Muscle layer of colon (tissue), 2 donors: ENCODE measurements at regions not wholly inside any gene's neighbourhood (a gene's known extent, or its start where the extent isn't known, plus 50 kb on each side); places are given as distances from the start of the nearest gene placed in this dataset.

Source experiments
- H3K27ac ChIP-seq: one replicate; pipeline ENCODE4 v1.7.0; 2013; ENCODE audit warnings: low read depth, mild to moderate bottlenecking, low read length, moderate library complexity
- H3K27me3 ChIP-seq, 2 donors: one replicate each; pipeline ENCODE4 v1.7.0; 2013; ENCODE audit warnings: low read length in 2 of 2, mild to moderate bottlenecking in 2 of 2; ENCODE audit not compliant: insufficient read depth in 2 of 2, control insufficient read depth in 1 of 2
- H3K36me3 ChIP-seq: one replicate; pipeline ENCODE4 v1.7.0; 2013; ENCODE audit warnings: mild to moderate bottlenecking, low read length; ENCODE audit not compliant: insufficient read depth
- H3K4me1 ChIP-seq: one replicate; pipeline ENCODE4 v1.7.0; 2013; ENCODE audit warnings: mild to moderate bottlenecking, low read length; ENCODE audit not compliant: insufficient read depth
- H3K4me3 ChIP-seq, 2 donors: one replicate each; pipeline ENCODE4 v1.7.0; 2013; ENCODE audit warnings: low read length in 2 of 2, low read depth in 1 of 2, mild to moderate bottlenecking in 1 of 2, moderate library complexity in 1 of 2
- H3K9ac ChIP-seq: one replicate; pipeline ENCODE4 v1.7.0; 2013; ENCODE audit warnings: low read length
- H3K9me3 ChIP-seq: one replicate; pipeline ENCODE4 v1.7.0; 2013; ENCODE audit warnings: mild to moderate bottlenecking, low read length
- donor health status: abdominal sarcoma.
- donor health status: Adenocarcinoma of cecum.

DNA sequence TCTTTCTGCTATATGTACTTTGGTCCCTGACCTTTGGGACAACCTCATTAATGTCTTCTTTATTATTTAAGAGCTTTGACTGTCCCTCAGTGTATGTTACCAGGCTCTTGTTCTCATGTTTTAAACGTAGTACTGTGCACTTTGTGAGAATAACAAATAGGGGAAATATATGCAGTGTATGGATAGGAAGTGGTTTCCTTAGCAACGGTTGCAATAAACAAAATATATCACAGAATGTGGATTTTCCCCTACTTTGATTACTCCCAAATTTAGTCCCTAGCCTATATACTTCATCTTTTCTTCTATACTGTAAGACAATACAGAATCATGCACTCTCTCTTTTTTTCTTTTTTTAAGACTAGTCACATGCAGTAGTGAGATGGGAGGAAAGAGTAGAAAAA is 123.8 kb upstream of the AKIRIN2 start:
- Histone ChIP-seq H3K27ac (no peak overlapping the region), H3K27me3 (no peaks in the 10 kb centered on the region), H3K4me3 (no peak overlapping the region), H3K36me3 (no peaks in the 10 kb centered on the region), H3K9me3 (no peaks in the 10 kb centered on the region), H3K4me1 (peaks cover 5% of the 10 kb centered on the region), H3K9ac (no peak overlapping the region)

DNA sequence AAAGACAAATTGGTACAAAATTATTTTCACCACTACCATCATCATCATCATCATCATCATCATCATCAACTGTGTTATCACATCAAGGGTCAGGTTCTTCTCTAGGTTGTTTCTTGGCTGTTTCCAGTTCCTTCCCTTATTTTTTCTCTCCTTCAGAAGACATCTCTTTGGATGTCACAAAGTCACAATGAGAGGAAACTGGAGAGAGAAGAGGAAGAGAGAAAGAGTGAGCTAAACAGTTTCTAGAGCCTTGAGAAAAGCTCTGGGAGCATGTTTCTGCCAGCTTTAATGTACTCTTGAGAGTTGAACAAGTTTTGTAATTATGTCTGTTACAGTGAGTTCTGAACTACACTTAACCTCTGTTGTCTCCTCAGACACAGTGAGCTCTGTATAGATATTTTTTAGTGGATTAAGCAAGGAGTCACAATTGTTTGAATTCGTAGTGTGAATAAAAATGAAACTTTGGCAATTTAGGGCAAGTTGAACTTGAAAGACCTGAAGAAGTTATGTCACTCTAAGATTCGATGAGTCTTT is 123.0 kb upstream of the AKIRIN2 start:
- Histone ChIP-seq H3K4me3 (no peak overlapping the region), H3K9me3 (no peaks in the 10 kb centered on the region), H3K27me3 (no peaks in the 10 kb centered on the region), H3K9ac (no peak overlapping the region), H3K36me3 (no peaks in the 10 kb centered on the region), H3K27ac (no peak overlapping the region), H3K4me1 (peaks cover 5% of the 10 kb centered on the region)

DNA sequence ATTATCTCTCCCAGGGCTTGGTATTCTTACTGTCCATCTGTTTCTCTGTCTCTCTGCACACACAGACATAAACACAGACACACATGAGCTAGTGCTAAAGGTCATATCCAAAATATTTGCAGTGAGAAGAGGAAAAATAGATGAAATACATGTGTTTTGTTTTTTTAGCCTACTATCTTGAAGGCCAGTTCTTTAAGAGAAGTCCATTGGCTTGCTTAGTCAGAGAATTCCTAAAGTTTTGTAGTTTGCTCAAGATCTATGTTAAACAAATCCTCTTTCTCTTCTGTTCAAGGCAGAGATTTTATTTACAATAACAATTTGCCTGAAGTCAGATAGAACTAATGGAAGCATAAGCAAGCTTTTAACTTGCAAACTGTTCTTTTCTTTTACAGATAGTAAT is 120.0 kb upstream of the AKIRIN2 start:
- no peak overlapping the region for H3K27ac ChIP-seq
- no peaks in the 10 kb centered on the region for H3K27me3 ChIP-seq
- H3K4me1 ChIP-seq: peaks cover 5% of the 10 kb centered on the region
- H3K9ac ChIP-seq: no peak overlapping the region
- H3K4me3 ChIP-seq: no peak overlapping the region
- H3K36me3 ChIP-seq: no peaks in the 10 kb centered on the region
- H3K9me3 ChIP-seq: no peaks in the 10 kb centered on the region

DNA sequence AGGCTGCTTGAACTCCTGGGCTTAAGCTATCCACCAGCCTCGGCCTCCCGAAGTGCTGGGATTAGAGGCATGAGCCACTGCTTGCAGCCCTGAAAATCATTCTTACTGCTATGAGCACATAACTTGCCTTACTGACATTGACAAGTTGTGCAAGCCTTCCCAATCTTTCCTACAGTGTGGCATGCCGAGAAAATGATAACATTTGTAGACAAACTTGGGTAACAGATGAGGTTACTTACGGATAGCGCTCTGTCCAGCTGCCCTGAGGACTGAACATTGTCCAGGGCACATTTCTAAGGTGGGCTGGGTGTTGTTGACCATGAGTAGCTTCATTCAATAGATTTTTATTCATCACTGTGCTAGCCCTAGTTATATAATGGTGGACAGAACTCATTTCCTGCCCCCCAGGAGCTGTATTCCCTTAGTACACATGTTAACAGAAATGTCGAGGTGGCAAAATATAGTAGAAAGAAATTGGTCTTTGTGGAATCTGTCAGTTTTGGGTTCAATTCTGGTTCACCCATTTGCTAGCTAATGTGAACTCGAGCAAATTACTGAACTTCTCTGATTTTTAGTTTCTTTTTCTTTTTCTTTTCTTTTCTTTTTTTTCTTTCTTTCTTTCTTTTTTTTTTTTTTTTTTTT is 118.4 kb upstream of the AKIRIN2 start:
- no peaks in the 10 kb centered on the region for H3K36me3 ChIP-seq
- H3K4me1 ChIP-seq: no peaks in the 10 kb centered on the region
- H3K4me3 ChIP-seq: no peak overlapping the region

GRCh38 chr6:87817183-87817582 is 115.2 kb upstream of the AKIRIN2 start:
- no peaks in the 10 kb centered on the region for H3K36me3 ChIP-seq
- no peak overlapping the region for H3K4me3 ChIP-seq
- H3K27me3 ChIP-seq: no peaks in the 10 kb centered on the region
- no peak overlapping the region for H3K27ac ChIP-seq
- H3K9me3 ChIP-seq: no peaks in the 10 kb centered on the region
- no peaks in the 10 kb centered on the region for H3K4me1 ChIP-seq
- H3K9ac ChIP-seq: no peak overlapping the region

More for the DNA sequence above, 118.4 kb upstream of the AKIRIN2 start:
- Histone ChIP-seq H3K9ac (no peak overlapping the region), H3K27me3 (no peaks in the 10 kb centered on the region), H3K27ac (no peak overlapping the region), H3K9me3 (no peaks in the 10 kb centered on the region)

- H3K36me3 ChIP-seq: no peaks in the 10 kb centered on the region
- H3K4me1 ChIP-seq: no peaks in the 10 kb centered on the region
- no peaks in the 10 kb centered on the region for H3K9me3 ChIP-seq
- no peak overlapping the region for H3K27ac ChIP-seq
- H3K4me3 ChIP-seq: no peak overlapping the region
- no peaks in the 10 kb centered on the region for H3K27me3 ChIP-seq
- H3K9ac ChIP-seq: no peak overlapping the region
Measured at GRCh38 chr6:87815449-87815848, 113.4 kb upstream of the AKIRIN2 start.

DNA sequence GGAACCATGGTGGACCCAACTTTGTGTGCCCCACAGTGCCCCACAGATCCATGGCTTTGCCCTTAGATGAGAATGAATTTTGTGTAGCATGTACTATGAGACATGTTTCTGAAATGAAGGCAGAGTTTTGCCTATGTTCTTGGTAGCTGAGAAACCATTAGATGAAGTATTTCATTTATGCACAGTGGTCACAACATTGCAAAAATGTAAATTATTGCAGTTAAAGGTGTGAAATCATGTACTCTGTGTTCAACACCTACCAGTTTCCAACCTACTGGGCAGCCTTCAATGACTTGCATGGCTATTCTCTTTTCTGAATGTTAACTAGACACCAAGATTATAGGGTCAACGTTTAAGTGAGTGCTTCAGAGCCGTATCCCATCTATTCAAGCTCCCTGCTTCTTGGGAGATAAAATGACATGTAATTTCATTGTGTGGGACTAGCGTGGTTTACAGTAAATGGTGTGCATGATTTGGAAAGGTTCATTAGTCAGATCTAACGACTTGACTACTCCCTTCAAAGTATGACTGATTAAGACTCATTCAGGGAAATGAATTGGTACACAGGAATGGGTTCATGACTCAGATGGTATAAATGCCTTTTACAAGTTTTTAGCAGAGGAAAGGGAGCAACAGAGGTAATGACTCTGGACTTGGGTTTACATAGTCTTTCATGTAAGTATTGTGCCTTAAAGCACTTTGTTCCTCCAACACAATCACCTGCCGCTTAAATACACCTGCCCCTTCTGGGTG is 106.1 kb upstream of the AKIRIN2 start:
- no peaks in the 10 kb centered on the region for H3K9me3 ChIP-seq
- H3K27ac ChIP-seq: no peak overlapping the region
- no peaks in the 10 kb centered on the region for H3K4me1 ChIP-seq
- H3K4me3 ChIP-seq: no peak overlapping the region
- no peaks in the 10 kb centered on the region for H3K27me3 ChIP-seq
- H3K9ac ChIP-seq: no peak overlapping the region
- no peaks in the 10 kb centered on the region for H3K36me3 ChIP-seq

GRCh38 chr6:87807475-87807874 is 105.4 kb upstream of the AKIRIN2 start:
- Histone ChIP-seq H3K4me1 (no peaks in the 10 kb centered on the region), H3K9ac (no peak overlapping the region), H3K4me3 (no peak overlapping the region), H3K9me3 (no peaks in the 10 kb centered on the region), H3K27ac (no peak overlapping the region), H3K27me3 (no peaks in the 10 kb centered on the region), H3K36me3 (no peaks in the 10 kb centered on the region)

GRCh38 chr6:87806635-87807034 is 104.6 kb upstream of the AKIRIN2 start:
- no peak overlapping the region for H3K9ac ChIP-seq

GRCh38 chr6:87806099-87806498 is 104.1 kb upstream of the AKIRIN2 start:
- Histone ChIP-seq H3K27ac (no peak overlapping the region), H3K4me1 (no peaks in the 10 kb centered on the region), H3K36me3 (no peaks in the 10 kb centered on the region), H3K27me3 (no peaks in the 10 kb centered on the region), H3K9me3 (no peaks in the 10 kb centered on the region), H3K9ac (no peak overlapping the region), H3K4me3 (no peak overlapping the region)

More at GRCh38 chr6:87806635-87807034, 104.6 kb upstream of the AKIRIN2 start:
- no peaks in the 10 kb centered on the region for H3K36me3 ChIP-seq
- H3K4me1 ChIP-seq: no peaks in the 10 kb centered on the region
- H3K9me3 ChIP-seq: no peaks in the 10 kb centered on the region
- no peak overlapping the region for H3K27ac ChIP-seq
- no peak overlapping the region for H3K4me3 ChIP-seq
- no peaks in the 10 kb centered on the region for H3K27me3 ChIP-seq

DNA sequence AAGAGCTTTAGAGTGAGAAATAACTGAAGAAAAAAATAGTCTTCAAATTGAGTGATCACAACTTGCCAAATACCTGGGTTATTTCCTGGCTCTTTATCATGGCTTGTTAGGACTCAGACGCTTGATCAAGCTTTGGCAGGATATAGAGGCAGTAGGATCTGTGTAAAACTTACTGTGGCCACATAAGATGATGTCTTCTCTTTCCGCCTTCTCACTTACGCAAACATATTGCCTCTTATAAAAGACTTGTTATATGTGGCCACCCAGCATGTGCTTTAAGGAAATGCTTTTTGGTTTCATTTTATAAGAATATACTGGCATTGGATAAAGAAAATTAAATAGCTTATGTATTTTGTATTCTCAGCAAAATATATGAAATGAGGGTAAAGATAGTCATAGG is 101.8 kb upstream of the AKIRIN2 start:
- no peaks in the 10 kb centered on the region for H3K27me3 ChIP-seq
- H3K4me3 ChIP-seq: no peak overlapping the region
- no peak overlapping the region for H3K27ac ChIP-seq
- no peaks in the 10 kb centered on the region for H3K9me3 ChIP-seq
- no peak overlapping the region for H3K9ac ChIP-seq
- no peaks in the 10 kb centered on the region for H3K4me1 ChIP-seq
- H3K36me3 ChIP-seq: no peaks in the 10 kb centered on the region

DNA sequence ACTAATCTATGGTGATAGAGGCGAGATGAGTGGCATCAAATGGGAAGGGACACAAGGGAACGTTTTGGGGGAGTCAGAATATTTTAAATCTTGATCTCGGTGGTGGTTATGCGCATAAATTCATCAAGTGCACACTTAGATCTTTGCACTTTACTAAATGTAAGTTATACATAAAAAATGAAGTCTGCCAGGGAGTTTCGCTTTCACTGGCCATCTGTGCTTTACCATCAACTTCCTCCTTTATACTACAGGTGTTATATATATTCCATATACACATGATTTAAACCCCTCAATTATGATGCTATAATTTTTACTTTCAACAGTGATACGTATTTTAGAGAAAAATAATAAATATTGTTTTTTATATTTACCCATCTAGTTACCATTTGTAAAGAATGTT is 97.6 kb upstream of the AKIRIN2 start:
- Histone ChIP-seq H3K36me3 (no peaks in the 10 kb centered on the region), H3K27me3 (no peaks in the 10 kb centered on the region), H3K9me3 (no peaks in the 10 kb centered on the region), H3K4me1 (no peaks in the 10 kb centered on the region), H3K4me3 (no peak overlapping the region), H3K27ac (no peak overlapping the region), H3K9ac (no peak overlapping the region)
